Stimulated activated CD4-positive, alpha-beta T cell treated with anti-CD3 and anti-CD28 coated beads, Interleukin-15, amount 100 ng/mL, for 48 hours (primary cell): ENCODE measurements at regions not wholly inside any gene's neighbourhood (a gene's known extent, or its start where the extent isn't known, plus 50 kb on each side); places are given as distances from the start of the nearest gene placed in this dataset.
A peak's percentile ranks its signal among the peaks of the same experiment; 100 is the strongest.

ENCODE experiments used
- DNase-seq, 2 donors: peaks; one replicate each; pipeline ENCODE4 v3.0.0-alpha.2; 2020; ENCODE audit warnings: low read depth in 2 of 2

- DNase-seq = no peak
Observed at GRCh38 chr3:99212969-99213368, 311.5 kb upstream of the DCBLD2 start.

GRCh38 chr3:99211309-99211708 is 309.8 kb upstream of the DCBLD2 start:
- no peak for DNase-seq

GRCh38 chr3:99199021-99199420 is 297.5 kb upstream of the DCBLD2 start:
- no peak for DNase-seq

DNA sequence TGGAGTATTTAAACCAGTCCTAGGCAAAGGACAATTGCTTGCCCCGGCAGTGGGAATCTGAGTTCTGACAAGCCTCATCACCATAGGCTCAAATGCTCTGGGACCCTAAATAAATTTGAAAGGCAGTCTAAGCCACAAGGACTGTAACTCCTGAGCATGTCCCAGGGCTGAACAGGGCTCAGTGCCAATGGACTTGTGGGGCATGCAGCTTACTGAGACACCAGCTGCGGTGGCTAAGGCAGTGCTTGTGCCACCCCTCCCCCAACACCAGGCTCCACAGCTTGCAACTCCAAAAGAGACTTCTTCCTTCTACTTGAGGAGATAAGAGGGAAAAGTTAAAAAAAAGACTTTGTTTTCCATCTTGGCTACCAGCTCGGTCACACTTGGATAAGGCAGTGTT is 289.7 kb upstream of the DCBLD2 start:
- DNase-seq = no peak

DNA sequence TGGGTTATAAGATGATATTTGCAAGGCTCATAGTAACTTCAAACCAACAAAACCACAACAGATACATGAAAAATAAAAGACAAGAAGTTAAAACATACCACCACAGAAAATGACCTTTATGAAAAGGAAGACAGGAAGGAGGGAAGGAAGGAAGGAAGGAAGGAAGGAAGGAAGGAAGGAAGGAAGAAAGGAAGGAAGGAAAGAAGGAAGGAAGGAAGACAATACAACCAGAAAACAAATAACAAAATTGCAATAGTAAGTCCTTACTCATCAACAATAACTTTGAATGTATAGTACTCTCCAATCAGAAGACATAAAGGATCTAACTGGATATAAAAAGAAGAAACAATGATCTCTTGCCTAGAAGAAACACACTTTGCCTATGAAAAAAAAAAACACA is 287.4 kb upstream of the DCBLD2 start:
- no peak for DNase-seq

DNA sequence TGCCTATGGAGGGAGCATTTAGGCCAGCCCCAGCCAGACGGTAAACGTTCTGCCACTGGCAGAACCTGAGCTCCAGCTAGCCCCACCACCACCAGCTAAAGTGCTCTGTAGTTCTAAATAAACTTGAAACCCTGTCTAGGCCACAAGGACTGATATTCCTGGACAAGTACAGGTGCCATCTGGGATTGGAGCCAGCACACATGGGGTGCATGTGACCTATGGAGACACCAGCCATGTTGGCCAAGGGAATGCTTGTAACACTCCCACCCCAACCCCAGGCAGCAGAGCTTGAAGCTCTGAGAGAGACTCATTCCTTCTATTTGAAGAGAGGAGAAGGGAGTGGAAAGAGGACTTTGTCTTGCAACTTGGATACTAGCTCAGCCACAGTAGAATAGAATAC is 284.5 kb upstream of the DCBLD2 start:
- DNase-seq = no peak

DNA sequence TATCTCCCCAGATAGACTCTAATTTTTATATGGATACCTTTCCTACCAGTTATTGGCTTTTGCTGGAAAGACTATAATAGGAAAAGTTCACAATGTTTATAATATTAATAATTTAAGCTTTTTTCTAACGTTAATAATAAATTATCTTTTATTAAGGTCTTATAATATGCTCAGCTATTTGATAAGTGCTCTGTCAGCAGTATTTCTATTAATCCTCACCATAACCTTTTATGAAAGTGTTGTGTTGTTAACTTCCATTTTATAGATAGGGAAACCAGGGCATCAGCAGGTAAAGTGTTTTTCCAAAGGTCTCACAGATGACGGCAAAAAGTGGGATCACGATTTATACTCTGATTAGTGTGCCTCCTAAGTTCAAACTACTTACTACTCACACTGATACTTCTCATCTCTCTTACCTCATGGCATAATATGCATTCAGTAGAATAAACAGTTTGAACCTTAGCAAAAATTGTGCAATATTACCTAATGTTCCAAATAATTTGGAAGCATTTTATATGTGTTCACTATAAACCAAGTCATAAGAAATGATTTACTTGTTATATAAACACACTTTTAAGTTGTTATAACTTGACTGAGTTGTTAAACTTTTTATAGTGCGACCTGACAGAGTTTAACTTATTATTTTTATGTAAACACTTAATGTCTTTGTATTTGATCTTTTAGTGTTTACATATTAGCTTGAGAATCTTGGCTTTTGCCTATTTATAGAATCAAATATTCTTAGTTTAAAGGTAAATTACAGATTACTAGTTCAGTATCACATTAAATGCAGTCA is 274.9 kb upstream of the DCBLD2 start:
- DNase-seq = no peak

GRCh38 chr3:99175276-99175812 is 273.8 kb upstream of the DCBLD2 start:
- no peak for DNase-seq

GRCh38 chr3:99172736-99173657 is 271.5 kb upstream of the DCBLD2 start:
- DNase-seq = peak in 1 of 2 donors; percentile 11

DNA sequence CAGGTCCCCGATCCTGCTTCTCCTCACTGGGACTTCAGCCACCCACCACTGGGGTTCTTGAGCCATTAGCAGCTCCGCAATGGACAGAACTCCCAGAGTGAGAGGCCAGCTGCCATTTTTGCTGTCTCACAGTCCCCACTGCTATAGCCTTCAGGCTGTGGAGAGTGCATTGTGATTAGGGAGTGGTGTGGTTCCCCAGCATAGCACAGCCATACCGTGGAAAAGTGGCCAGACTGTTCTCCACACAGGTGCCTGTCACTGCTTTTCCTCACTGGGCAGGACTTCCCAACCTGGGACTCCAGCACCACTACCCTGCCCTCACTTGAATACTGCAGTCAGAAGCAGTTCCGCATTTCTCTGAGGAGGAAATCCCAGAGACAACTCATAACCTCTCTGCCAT is 270.3 kb upstream of the DCBLD2 start:
- no peak for DNase-seq

- DNase-seq = no peak
Observed at GRCh38 chr3:99170867-99171517, 269.5 kb upstream of the DCBLD2 start.

- DNase-seq = no peak
Observed at GRCh38 chr3:99167071-99167470, 265.6 kb upstream of the DCBLD2 start.

- DNase-seq = no peak
Observed at GRCh38 chr3:99163314-99163713, 261.8 kb upstream of the DCBLD2 start.

- DNase-seq = no peak
Observed at GRCh38 chr3:99159220-99159762, 257.8 kb upstream of the DCBLD2 start.

DNA sequence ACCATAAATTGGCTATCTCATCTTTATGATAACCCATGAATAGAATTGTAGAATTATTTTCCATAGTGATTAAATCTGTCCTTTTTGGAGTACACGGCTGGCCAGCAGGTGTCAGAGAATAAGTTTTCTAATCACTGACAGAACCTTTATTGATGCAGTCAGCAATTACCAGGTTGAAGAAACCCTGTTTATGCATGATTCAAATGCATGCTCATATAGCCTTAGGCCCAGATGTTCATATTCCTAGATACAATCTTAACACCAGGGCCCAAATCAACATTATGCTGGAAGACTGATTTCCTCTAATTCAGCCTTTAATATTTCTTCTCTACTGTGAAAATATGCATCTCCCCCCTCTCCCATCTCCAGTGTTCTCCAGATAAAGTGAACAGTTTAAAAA is 243.5 kb upstream of the DCBLD2 start:
- DNase-seq = no peak

DNA sequence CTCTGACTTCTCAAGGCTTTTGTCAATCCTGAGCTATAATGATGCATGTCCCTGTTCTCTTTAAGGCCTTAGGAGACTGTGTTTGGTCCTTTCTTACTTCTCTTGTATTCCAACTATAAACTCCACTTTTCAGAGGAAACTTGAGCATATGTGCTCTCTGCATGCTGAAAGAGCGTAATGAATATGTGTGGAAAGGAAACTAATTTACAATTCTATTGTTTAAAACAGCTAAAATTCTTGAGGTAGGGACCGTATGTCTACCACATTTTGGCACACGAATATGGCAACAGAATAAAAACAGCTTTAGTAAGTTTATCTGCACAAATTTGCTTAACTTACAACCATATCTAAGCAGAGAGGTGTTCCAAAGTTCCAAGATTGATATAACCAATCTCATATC is 242.0 kb upstream of the DCBLD2 start:
- no peak for DNase-seq

GRCh38 chr3:99134986-99135385 is 233.5 kb upstream of the DCBLD2 start:
- no peak for DNase-seq

- no peak for DNase-seq
Observed at GRCh38 chr3:99131876-99132275, 230.4 kb upstream of the DCBLD2 start.

DNA sequence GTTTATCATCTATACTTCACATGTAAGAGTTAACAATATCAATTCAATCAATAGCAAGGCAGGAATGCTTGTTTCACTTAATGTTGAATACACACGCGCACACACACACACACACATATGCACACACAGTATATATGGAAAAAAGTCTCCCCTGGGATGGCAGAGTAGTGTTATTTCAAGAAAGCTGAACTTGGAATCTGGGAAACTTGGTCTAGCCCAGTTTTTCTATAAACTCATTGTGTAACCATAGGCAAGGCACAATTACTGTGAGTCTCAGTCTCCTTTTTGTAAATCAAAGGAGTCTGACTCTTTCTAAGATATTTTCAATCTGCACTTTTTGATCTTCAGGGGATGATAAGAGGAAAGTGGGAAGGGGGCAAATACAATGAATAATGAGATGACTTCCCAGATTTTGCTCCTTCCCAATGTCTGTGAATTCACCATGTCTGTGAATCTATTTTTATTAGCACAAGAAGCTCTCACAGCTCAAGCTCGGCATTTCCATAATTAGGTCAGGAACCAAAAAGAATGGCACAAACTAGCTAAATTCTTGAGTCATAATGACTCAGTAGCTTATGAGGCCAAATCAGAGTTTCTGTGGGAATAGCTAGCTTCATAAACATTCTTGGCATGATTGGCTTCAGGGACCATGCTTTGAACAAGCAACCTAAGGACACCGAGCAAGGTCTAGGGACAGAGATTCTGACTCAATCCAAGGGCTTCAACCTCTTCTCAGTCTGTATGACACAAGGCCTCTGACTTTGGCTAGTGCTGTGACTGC is 227.4 kb upstream of the DCBLD2 start:
- no peak for DNase-seq

DNA sequence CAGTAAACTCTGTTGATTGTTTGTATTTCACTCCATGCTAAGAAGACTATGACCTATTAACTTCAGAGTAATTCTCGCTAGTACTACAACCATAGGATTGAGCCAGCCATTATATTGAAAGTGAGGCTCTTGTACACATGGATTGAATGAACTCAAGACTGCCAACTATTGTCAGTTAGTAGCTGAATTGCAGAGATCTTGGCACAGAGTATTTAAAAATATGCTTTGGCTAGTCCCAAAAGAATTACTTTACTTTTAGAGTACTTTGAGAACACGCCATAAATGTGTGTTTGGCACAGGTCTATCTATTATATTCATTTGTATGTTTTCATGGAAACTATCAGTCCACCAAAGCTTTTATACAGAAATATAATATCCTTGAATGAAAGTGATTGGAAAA is 226.7 kb upstream of the DCBLD2 start:
- DNase-seq = no peak

GRCh38 chr3:99126316-99126715 is 224.8 kb upstream of the DCBLD2 start:
- no peak for DNase-seq
